IPS-NIHi7 (cell line): ENCODE measurements at regions not wholly inside any gene's neighbourhood (a gene's known extent, or its start where the extent isn't known, plus 50 kb on each side); places are given as distances from the start of the nearest gene placed in this dataset.
"Not testable (repeated sequence)": the region's sequence is repeated elsewhere in the genome, so short reads cannot be mapped to it uniquely, and the experiment has no call there.

Experiments used
- DNase-seq: peaks from one replicate; pipeline ENCODE4 v3.0.0; 2012; ENCODE audit warnings: mixed read lengths; ENCODE audit errors: extremely low spot score

DNA sequence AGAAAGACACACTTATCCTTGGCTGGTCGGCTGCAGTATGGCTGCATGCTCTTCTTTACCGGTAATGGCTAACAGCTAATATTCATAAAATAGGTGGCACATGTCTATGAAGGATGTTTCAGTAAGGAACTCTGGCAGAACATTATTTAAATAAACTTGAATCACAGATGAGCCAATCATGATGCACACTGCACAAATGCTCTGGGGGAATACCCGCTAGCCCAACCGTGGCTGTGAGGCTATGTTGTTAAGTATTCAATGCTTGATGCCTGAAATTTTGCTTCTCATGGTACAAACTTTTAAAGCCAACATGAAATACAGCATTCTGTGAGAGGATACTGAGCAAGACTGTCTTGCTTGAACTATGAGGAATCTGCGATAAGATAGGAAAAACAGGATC, 505.8 kb downstream of the ZEB2 start:
- DNase-seq: no peak

DNA sequence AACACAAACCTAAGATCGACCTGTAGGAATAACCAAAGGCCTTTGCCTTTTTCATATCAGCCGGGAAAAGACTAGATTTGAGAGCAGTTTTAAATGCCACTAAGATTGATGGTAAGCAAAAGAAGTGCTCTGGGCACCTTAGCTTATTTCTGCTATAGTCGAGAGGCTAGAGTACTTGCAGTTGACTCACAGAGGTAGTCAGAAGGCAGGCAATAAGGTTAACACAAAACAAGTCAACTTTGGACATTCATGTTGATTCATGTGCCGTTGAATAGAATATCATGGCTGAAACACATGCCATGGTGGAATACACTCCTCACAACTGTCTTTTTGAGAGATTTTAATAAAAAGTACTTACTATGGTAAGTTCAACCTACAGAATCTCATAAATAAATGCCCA, 507.6 kb downstream of the ZEB2 start:
- no peak for DNase-seq

DNA sequence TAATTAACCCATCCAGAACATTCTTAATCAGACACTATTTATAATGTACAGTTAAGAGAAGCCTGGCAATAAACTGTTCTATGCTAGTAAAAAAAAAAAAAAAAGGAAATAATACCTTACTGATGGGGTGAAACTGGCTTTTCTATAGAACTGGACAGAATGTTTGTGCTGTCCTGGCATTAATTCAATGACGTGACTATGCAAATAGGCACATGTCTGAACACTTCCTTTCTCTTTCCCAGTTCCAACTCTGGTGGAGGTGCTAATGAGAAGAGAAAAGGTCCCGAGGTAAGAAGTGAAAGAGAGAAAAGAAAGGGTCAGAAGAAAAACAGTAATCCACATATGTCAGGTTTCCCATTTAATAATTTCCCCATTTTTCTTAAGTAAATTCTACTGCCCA, 508.4 kb downstream of the ZEB2 start:
- no peak for DNase-seq

DNA sequence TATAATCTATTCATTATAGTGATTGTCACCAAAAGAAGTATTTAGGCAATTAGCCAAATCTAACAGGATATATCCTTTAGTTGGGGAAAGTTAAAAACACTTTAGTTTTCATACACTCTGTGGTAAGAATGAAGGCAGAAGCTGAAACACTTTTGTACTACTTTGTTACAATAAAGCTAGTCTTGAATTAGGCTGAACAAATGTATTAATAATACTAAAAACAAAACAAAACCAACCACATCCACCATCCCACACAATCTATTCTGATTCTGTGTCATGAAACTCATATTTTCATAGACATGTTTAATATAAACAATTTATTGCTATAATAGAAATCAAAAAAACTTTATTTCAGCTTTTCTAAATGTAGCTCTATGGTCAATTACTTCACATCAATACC, 508.8 kb downstream of the ZEB2 start:
- no peak for DNase-seq

DNA sequence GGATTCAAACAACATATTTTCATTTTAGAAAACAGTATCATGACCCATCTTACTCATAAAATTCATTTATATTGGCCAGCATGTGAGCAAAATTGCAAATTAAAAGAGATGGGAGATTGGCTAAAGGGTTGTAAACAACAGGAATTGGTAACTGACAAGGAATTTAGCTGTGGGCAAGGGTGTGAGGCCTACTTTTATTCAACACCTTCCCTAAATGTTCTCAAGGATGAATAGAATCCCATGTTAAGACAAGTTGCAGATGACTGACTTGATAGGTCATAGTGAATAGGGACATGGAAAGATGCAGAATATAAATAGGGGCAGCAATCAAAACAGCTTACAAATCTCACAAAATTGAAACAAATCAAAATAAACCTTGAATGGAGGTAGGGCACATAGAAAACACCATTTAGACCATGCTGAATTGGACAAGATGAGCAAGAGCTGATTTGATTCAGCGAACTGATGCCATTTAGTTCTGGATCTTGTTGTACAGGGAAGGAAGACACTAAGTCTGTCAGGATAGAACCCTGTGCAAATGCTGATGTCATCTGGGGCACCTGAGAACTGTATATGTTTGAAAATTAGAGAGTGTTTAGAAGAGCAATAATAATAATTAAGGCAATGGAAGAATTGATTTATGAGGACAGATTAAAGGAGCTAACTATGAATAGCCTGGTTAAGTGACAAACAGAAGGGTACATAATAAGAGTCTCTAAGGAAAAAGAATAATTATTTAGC, 509.7 kb downstream of the ZEB2 start:
- no peak for DNase-seq

DNA sequence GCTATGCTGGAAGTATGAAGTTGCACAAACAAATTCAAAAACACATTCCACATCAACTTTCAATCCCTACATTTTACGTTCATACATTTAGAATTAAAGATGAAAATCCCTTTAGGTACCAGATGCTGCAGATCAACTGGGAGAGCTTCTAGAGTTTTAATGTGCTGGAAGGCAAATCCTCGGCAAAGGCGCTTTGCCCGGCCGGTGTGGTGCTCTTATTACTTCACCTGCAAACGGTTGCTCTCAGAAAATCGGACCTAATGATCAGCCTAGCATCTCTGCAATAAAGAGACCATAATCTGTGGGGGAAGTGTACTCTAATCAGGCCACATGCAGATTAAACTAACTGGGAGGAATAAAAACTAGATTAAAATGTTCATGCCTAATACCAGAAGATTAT, 513.8 kb downstream of the ZEB2 start:
- DNase-seq: no peak

DNA sequence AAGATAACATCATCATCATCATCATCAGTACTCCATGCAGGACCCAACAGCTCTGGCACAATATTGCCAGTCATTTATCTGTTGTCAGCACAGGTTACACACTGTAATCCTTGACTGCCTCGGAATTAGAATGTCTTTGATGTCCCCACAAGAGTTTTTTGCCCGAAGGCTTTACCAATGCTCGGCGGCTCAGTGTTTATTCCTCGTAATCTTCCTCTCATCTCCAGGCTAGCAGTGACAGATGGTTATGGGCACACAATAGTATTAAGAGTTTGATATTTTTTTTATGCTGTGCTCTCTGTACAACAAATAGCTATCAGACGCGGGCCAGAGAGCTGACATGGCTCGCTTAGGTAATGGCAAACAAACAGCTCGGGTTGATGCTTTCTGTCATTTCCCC, 515.2 kb downstream of the ZEB2 start:
- no peak for DNase-seq

DNA sequence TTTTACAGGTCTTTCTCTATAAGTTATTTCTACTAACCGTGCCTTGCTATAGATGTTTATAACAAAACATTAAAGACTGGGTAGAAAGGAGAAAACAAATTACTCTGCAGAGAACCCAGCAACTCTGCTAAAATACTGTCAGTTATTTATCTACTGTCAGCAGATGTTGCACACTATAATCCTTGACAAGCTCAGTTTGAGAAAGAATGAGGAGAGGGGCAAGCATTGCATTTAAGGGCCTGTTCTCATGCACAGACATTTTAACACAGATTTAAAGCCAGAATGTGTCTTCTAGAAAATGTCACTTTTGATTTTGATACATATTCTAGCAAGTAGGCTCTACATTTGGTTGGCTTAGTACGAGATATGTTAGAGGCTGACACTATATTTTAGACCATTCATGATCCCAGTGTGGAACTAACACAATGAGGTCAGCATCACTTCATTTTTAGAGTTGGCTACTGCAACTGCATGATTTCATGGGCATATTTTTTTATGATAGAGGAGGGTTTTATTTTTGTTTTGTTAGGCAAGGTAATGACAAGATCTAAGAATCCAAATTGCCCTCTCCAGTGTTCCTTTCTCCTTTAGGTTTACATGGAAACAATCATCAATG, 516.4 kb downstream of the ZEB2 start:
- no peak for DNase-seq

DNA sequence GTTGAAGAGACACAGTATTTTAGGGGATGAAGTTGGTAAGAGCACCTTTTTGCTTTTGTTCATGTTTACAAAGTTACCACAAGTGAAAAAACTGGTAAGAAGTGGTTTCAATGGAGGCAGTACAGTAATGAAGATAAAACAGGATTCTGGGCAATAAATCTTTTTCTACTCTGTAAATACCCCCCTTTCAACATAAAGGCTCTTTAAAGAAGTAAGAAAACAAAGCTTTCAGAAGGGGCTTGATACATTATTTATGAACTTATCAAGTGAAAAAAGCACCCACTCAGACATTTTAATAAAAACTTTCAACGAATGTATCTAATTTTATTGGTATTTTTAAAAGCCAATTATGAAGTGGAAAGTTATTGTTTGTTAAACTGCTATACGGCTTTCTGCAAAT, 522.9 kb downstream of the ZEB2 start:
- DNase-seq: no peak

DNA sequence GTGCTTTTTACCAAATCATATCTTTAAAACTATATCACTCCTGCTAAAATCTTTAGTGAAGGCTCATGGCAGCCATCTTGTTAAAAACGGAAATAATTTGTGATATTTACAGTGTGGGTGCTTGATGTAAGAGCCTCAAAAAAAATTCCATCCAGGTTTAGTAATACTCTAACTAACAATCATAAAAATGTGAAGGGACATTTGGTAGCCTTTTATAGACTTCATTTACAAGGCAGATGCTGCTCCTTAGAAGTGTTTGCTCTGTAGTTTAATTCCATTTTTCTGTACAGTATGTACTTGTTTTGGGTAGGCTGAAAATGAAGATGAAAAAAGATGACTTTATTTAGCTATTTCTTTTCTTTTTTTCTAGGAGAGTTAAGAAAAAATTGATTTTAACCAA, 525.0 kb downstream of the ZEB2 start:
- DNase-seq: no peak

DNA sequence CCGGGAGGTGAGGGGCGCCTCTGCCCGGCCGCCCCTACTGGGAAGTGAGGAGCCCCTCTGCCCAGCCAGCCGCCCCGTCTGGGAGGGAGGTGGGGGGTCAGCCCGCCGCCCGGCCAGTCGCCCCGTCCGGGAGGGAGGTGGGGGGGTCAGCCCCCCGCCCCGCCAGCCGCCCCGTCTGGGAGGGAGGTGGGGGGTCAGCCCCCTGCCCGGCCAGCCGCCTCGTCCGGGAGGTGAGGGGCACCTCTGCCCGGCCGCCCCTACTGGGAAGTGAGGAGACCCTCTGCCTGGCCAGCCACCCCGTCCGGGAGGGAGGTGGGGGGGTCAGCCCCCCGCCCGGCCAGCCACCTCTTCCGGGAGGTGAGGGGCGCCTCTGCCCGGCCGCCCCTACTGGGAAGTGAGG, 528.3 kb downstream of the ZEB2 start:
- DNase-seq: not testable (repeated sequence)

DNA sequence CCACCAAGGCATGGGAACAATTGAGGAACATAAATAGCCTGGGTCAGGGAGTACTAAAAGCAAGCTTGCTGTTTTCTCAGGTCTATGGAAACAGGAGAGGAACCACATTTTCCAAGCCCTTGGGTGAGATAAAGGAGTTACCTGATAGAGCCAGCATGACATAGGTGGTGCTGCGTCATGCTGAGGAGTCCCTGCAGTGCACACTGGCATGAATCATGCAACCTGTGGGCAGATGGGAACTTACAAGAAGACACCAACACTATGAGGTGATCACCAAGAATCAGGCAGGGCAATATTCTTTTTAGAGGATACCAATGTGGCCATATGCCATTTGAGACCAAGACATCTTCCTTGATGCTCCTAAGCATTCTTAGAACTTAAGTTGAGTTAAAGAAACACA, 531.8 kb downstream of the ZEB2 start:
- DNase-seq: no peak

DNA sequence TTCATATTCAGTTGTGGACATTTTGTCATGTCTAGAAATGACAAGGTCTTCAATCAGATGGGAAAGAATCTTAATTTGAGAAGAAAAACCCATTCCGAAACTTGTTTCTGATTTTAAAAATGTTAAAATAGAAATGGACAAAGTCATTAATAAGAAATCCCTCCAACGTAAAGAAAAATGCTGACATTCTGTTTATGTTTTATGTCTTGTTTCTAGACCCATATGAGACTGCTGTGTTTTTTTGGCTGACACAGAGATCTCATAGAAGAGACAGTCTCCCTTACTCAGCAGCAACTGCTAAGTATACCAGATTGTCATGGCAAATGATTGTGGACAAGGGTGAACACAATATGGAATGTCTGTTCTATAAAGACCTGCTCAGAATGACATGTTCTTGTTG, 538.5 kb downstream of the ZEB2 start:
- DNase-seq: no peak

DNA sequence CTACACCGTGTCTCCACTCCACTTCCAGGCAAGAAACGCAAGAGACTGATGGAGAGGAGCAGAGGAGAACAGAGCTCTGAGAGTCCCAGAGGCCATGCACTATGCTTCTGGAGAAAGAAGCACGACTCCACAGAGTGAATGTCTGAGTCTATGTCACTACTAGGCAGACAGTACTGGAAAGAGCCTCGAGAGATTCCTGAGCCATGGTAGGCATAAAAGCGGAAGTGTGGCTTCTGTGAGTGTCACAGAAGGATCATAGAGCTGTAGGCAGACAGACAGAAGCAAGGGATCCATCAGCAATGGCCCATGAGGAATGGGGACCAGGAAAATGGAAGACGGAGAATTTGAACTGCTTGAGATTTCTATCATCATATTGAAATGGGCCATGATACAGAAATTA, 542.6 kb downstream of the ZEB2 start:
- no peak for DNase-seq

DNA sequence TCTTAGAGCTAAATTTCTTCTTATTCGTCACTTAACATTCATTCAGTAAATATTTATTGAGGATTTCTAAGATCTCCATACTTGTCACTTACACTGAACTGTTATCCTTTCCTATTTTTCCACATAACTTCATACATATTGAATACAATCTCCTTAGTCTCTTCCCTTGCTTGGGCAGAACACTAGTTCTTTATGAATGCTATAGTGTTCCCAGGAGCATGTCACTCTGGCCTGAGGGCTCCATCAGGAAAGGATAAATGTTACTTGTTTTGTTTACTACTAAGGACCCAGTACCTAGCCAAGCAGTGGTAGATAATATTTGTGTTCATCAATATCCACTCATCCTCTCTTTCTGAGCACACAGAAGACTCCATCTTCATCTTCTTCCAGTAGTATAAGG, 544.7 kb downstream of the ZEB2 start:
- no peak for DNase-seq

DNA sequence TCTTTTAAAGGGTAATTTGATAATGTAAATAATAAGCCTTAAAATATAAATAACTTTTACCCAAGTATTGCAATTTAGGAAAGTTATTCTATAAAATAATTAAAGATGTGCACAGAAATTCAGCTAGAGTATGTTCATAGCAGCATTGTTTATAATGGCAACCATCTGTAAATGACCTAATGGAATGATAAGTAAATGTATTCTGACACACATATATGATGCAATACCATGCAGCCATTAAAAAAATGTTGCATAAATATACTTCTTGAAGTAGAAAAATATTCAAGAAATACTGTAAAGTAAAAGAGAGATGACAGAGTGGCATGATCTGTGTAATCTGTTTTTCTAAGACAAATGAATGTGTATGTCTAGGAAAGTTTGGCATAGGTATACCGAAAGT, 545.7 kb downstream of the ZEB2 start:
- DNase-seq: no peak

DNA sequence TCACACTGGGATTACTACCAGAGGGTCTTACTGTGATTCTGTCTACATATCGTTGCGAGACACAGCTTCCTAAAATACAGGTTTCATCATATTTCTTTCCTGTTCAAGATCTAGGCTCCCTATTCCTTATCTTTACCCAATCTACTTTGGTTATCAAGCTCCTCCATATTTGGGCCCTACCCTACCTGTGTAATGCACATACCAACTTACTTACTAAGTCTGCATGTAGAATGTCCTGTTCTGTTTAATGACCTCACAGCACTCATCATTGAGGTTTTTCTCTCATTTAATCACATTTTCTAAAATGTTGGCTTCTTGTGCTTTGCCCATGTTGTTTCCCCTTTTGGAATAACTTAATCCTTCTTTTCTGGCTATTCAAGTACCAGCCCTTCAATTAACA, 551.1 kb downstream of the ZEB2 start:
- no peak for DNase-seq

DNA sequence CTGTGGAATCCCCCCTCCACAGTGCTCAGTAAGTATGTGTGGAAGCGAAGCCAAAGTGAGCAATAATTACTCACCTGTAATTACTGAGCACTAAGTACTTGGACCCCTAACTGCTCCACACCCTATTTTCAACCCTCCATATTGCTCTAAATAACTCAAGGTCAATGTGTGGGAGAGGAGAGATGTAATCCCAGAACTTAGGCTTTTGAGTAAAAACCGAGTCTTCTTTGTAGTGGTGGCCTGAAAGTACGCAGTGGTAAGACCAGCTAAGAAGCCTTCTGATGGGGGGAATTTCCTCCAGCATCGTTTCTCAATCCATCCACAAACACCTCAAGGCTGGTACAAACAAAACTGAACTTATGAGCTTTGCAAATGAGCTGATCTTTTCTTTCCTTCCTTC, 551.6 kb downstream of the ZEB2 start:
- no peak for DNase-seq

DNA sequence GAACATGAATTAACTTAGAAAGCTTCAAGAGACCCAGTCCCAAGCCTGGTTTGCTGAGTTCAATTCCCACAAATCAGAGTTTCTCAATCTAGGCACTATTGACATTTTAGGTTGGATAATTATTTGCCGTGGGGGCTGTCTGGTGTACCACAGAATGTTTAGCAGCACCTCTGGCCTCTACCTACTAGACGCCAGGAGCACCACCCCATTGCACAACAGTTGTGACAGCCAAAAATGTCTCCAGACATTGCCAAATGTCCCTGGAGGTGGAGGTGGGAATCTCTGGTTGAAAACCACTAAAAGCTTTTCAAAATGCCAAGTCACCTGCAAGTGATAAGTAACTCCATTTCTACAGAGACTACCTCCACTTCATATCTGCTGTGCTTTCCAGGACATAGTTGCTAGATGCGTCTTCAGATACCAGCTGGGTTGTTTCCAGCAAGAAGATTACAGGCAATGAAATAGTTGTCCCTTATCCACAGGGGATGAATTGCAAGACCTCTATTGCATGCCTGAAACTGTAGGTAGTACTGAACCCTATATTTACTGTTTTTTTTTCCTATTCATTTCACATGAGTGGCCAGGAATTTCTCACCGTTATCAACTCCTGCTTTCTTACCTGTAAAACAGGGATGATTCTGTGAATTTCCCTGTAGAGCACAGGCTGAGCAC, 554.3 kb downstream of the ZEB2 start:
- no peak for DNase-seq

DNA sequence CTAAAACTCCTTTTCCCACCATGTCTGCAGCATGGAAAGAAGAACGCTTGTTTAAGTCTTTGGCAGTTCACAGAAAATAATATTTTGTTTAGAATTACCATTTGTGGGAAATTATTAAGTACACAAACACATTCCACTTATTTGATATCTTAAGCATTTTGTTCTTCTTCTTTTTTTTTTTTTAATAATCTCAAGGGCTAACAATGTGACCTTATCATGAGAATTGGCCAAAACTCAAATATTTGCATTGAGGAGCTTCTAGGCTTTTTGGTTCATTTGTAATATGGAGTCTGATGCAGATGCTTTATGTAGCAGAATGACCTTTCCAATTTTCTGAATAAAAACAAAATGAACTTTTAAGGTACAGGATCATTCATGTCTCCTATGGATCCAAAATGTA, 555.0 kb downstream of the ZEB2 start:
- DNase-seq: no peak

DNA sequence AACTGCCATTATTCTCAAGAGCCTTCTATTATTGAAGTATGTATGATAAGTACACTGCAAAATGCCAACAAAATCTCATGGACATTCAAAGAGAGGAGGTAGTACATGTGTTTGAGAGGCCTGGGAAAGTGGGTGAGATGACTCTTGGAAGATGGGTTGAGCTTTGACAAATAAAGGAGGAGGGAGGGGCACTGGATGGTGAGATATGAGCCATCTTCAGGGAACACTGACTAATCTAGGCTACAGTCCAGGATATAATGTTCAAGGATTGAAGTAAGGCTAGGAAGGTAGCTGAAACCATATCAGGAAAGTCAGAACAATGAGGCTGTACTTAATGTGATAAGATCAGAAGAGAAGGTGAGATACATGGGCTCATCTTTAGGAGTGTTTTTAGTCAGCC, 559.7 kb downstream of the ZEB2 start:
- no peak for DNase-seq

DNA sequence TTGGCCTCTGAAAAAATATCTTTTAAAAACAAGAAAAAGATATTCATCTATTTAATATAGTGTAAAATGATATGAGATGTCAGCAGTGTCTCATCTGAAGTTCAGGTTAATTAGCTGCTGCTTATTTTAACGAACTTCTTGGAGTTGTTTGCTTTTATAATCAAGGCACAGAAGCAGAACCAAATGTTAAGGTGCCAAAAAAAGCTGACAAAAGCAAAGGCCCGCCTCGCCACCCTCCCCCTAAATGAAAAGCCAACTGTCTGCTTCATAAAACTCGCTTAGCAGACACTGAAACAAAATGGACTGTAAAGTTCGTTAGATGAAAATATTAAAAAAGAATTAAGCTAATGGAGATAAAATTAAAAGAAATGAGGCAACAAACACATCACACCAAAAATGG, 562.6 kb downstream of the ZEB2 start:
- DNase-seq: no peak

DNA sequence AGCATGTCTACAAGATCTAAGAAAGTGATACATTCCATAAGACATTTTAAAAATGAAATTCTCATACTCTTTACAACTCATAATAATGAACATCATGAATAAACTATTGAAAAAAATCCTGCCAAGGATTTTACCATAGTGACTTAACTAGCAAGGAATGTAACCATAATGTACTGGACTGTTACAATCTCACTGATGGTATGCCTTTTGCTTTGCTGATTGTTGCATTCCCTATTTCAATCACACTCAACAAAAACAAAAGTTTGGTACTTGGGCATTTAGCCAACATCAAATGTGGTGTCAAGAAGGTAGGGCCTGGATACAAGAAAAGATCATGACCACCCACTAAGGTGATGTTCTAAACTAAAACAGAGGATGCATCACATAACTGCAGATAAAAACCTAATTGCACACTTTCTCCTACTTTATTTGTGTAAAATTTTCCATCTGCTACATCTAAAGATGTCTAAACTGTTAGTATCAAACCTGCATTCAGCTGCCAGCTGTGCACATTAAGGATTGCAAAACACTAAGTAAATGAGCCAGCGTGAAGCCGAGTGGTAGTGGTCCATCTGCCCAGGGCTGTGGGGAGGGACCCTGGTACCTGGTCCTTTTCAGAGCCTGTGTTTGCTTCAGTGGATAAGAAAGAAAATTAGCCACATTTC, 564.4 kb downstream of the ZEB2 start:
- DNase-seq: no peak
